Dendritic cell treated with granulocyte-macrophage colony-stimulating factor and Interleukin-4, amounts not matched to agents 40 ng/mL and 50 ng/mL, for 4 days (primary cell): ENCODE measurements at regions not wholly inside any gene's neighbourhood (a gene's known extent, or its start where the extent isn't known, plus 50 kb on each side); places are given as distances from the start of the nearest gene placed in this dataset.
"Not testable (repeated sequence)": the region's sequence is repeated elsewhere in the genome, so short reads cannot be mapped to it uniquely, and the experiment has no call there.

Experiments
- H3K27ac Mint-ChIP-seq: one replicate; pipeline ENCODE4 v1.8.0; 2022; ENCODE audit warnings: mild to moderate bottlenecking, mixed read lengths
- H3K27me3 Mint-ChIP-seq: one replicate; pipeline ENCODE4 v1.8.0; 2022; ENCODE audit warnings: mild to moderate bottlenecking, mixed read lengths
- H3K36me3 Mint-ChIP-seq: one replicate; pipeline ENCODE4 v1.8.0; 2022; ENCODE audit warnings: low read depth, mixed read lengths
- H3K4me1 Mint-ChIP-seq: one replicate; pipeline ENCODE4 v1.8.0; 2022; ENCODE audit warnings: low read depth, mixed read lengths
- H3K4me3 Mint-ChIP-seq: one replicate; pipeline ENCODE4 v1.8.0; 2022; ENCODE audit warnings: mild to moderate bottlenecking, moderate library complexity, mixed read lengths
- H3K9me3 Mint-ChIP-seq: one replicate; pipeline ENCODE4 v1.8.0; 2022; ENCODE audit warnings: mixed read lengths
- intact Hi-C: fragments of 100-400 bp; cut with micrococcal nuclease; formaldehyde crosslinking; loops from one replicate; pipeline ENCODE4 v1.15.0; 2022

GRCh38 chr16:29211456-29211855 lies 195.1 kb downstream of the NPIPB11 start:
- H3K27ac Mint-ChIP-seq, H3K4me3 Mint-ChIP-seq, H3K9me3 Mint-ChIP-seq, intact Hi-C loops: not testable (repeated sequence)
- Mint-ChIP-seq H3K36me3 (peaks cover 19% of the 10 kb centered on the region), H3K4me1 (peaks cover 41% of the 10 kb centered on the region), H3K27me3 (peaks cover 22% of the 10 kb centered on the region)

- H3K4me1 Mint-ChIP-seq: peaks cover 41% of the 10 kb centered on the region
- peaks cover 17% of the 10 kb centered on the region for H3K9me3 Mint-ChIP-seq
- H3K27me3 Mint-ChIP-seq: peaks cover 24% of the 10 kb centered on the region
Observed at GRCh38 chr16:29210299-29211150, 196.0 kb downstream of the NPIPB11 start.

GRCh38 chr16:29206120-29206519 lies 200.4 kb downstream of the NPIPB11 start:
- peaks cover 18% of the 10 kb centered on the region for H3K9me3 Mint-ChIP-seq
- H3K4me3 Mint-ChIP-seq, H3K27ac Mint-ChIP-seq, intact Hi-C loops: not testable (repeated sequence)
- peaks cover 33% of the 10 kb centered on the region for H3K27me3 Mint-ChIP-seq
- peaks cover 33% of the 10 kb centered on the region for H3K4me1 Mint-ChIP-seq
- peaks cover 57% of the 10 kb centered on the region for H3K36me3 Mint-ChIP-seq

More at GRCh38 chr16:29210299-29211150, 196.0 kb downstream of the NPIPB11 start:
- H3K4me3 Mint-ChIP-seq, H3K27ac Mint-ChIP-seq, intact Hi-C loops: not testable (repeated sequence)
- H3K36me3 Mint-ChIP-seq: peaks cover 28% of the 10 kb centered on the region

GRCh38 chr16:29205151-29205550 lies 201.4 kb downstream of the NPIPB11 start:
- intact Hi-C loops, H3K4me3 Mint-ChIP-seq, H3K27ac Mint-ChIP-seq: not testable (repeated sequence)
- Mint-ChIP-seq H3K9me3 (peaks cover 18% of the 10 kb centered on the region), H3K36me3 (peaks cover 57% of the 10 kb centered on the region), H3K4me1 (peaks cover 29% of the 10 kb centered on the region), H3K27me3 (peaks cover 34% of the 10 kb centered on the region)

- H3K36me3 Mint-ChIP-seq: peaks cover 57% of the 10 kb centered on the region
- peaks cover 28% of the 10 kb centered on the region for H3K4me1 Mint-ChIP-seq
- H3K4me3 Mint-ChIP-seq: no peak overlapping the region
- H3K9me3 Mint-ChIP-seq: peaks cover 18% of the 10 kb centered on the region
- H3K27me3 Mint-ChIP-seq: peaks cover 34% of the 10 kb centered on the region
- intact Hi-C loops: no loop called here
- no peak overlapping the region for H3K27ac Mint-ChIP-seq
Observed at GRCh38 chr16:29204806-29205135, 201.7 kb downstream of the NPIPB11 start.

- H3K36me3 Mint-ChIP-seq: peaks cover 57% of the 10 kb centered on the region
- intact Hi-C loops, H3K27ac Mint-ChIP-seq, H3K4me3 Mint-ChIP-seq: not testable (repeated sequence)
- H3K27me3 Mint-ChIP-seq: peaks cover 37% of the 10 kb centered on the region
- peaks cover 28% of the 10 kb centered on the region for H3K4me1 Mint-ChIP-seq
- H3K9me3 Mint-ChIP-seq: peaks cover 18% of the 10 kb centered on the region
Observed at GRCh38 chr16:29203933-29204805, 202.3 kb downstream of the NPIPB11 start.

GRCh38 chr16:29203046-29203932 lies 203.2 kb downstream of the NPIPB11 start:
- intact Hi-C loops: not testable (repeated sequence)

GRCh38 chr16:29202642-29203041 lies 203.9 kb downstream of the NPIPB11 start:
- Mint-ChIP-seq H3K9me3 (peaks cover 24% of the 10 kb centered on the region), H3K4me1 (peaks cover 35% of the 10 kb centered on the region), H3K27me3 (peaks cover 48% of the 10 kb centered on the region), H3K36me3 (peaks cover 66% of the 10 kb centered on the region)
- H3K27ac Mint-ChIP-seq, intact Hi-C loops, H3K4me3 Mint-ChIP-seq: not testable (repeated sequence)

More at GRCh38 chr16:29203046-29203932, 203.2 kb downstream of the NPIPB11 start:
- not testable (repeated sequence) for H3K4me3 Mint-ChIP-seq, H3K27ac Mint-ChIP-seq
- Mint-ChIP-seq H3K4me1 (peaks cover 28% of the 10 kb centered on the region), H3K27me3 (peaks cover 45% of the 10 kb centered on the region), H3K9me3 (peaks cover 18% of the 10 kb centered on the region), H3K36me3 (peaks cover 60% of the 10 kb centered on the region)

GRCh38 chr16:29202025-29202632 lies 204.4 kb downstream of the NPIPB11 start:
- not testable (repeated sequence) for H3K4me3 Mint-ChIP-seq
- H3K4me1 Mint-ChIP-seq: peaks cover 39% of the 10 kb centered on the region
- H3K27me3 Mint-ChIP-seq: peaks cover 48% of the 10 kb centered on the region

GRCh38 chr16:29201296-29202024 lies 205.1 kb downstream of the NPIPB11 start:
- intact Hi-C loops, H3K27ac Mint-ChIP-seq, H3K4me3 Mint-ChIP-seq: not testable (repeated sequence)
- H3K4me1 Mint-ChIP-seq: peaks cover 39% of the 10 kb centered on the region
- peaks cover 62% of the 10 kb centered on the region for H3K36me3 Mint-ChIP-seq
- peaks cover 46% of the 10 kb centered on the region for H3K27me3 Mint-ChIP-seq
- peaks cover 25% of the 10 kb centered on the region for H3K9me3 Mint-ChIP-seq

More at GRCh38 chr16:29202025-29202632, 204.4 kb downstream of the NPIPB11 start:
- H3K9me3 Mint-ChIP-seq: peaks cover 27% of the 10 kb centered on the region
- H3K27ac Mint-ChIP-seq, intact Hi-C loops: not testable (repeated sequence)
- peaks cover 68% of the 10 kb centered on the region for H3K36me3 Mint-ChIP-seq

- peaks cover 54% of the 10 kb centered on the region for H3K36me3 Mint-ChIP-seq
- peaks cover 43% of the 10 kb centered on the region for H3K27me3 Mint-ChIP-seq
- H3K4me3 Mint-ChIP-seq, H3K27ac Mint-ChIP-seq, intact Hi-C loops: not testable (repeated sequence)
- H3K9me3 Mint-ChIP-seq: peaks cover 17% of the 10 kb centered on the region
- H3K4me1 Mint-ChIP-seq: peaks cover 39% of the 10 kb centered on the region
Observed at GRCh38 chr16:29200681-29201080, 205.8 kb downstream of the NPIPB11 start.

- H3K4me3 Mint-ChIP-seq, intact Hi-C loops, H3K27ac Mint-ChIP-seq: not testable (repeated sequence)
- Mint-ChIP-seq H3K36me3 (peaks cover 50% of the 10 kb centered on the region), H3K27me3 (peaks cover 46% of the 10 kb centered on the region), H3K4me1 (peaks cover 39% of the 10 kb centered on the region), H3K9me3 (peaks cover 14% of the 10 kb centered on the region)
Observed at GRCh38 chr16:29200135-29200601, 206.3 kb downstream of the NPIPB11 start.
